Lower lobe of right lung (tissue), 2 donors: ENCODE measurements at regions not wholly inside any gene's neighbourhood (a gene's known extent, or its start where the extent isn't known, plus 50 kb on each side); places are given as distances from the start of the nearest gene placed in this dataset.

Source experiments
- ATAC-seq, 2 donors: fragments of 200-7000 bp; cut with Tn5 transposase; one replicate each; pipeline ENCODE4 v1.9.1; 2020 to 2022; ENCODE audit warnings: mild to moderate bottlenecking in 2 of 2, moderate library complexity in 2 of 2
- DNase-seq: peaks from one replicate; pipeline ENCODE4 v3.0.0-alpha.2; 2020
- H3K27ac ChIP-seq: fragments of 200-600 bp; one replicate; pipeline ENCODE4 v1.8.0; 2022
- H3K27me3 ChIP-seq: fragments of 200-600 bp; one replicate; pipeline ENCODE4 v1.8.0; 2022; ENCODE audit warnings: low read depth
- H3K36me3 ChIP-seq: fragments of 200-600 bp; one replicate; pipeline ENCODE4 v1.8.0; 2022; ENCODE audit warnings: mild to moderate bottlenecking
- H3K4me1 ChIP-seq: fragments of 200-600 bp; one replicate; pipeline ENCODE4 v1.8.0; 2022
- H3K4me3 ChIP-seq: fragments of 200-600 bp; one replicate; pipeline ENCODE4 v1.8.0; 2022; ENCODE audit warnings: mild to moderate bottlenecking
- H3K9me3 ChIP-seq: fragments of 200-600 bp; one replicate; pipeline ENCODE4 v1.8.0; 2022
- intact Hi-C: fragments of 100-400 bp; cut with DNase I; formaldehyde crosslinking; loops from one replicate; pipeline ENCODE4 v1.11.0; 2022
- TF ChIP-seq, protein P1 (sequence below): fragments of 200-600 bp; IDR thresholded peaks from one replicate; pipeline ENCODE4 v1.8.0; 2022; ENCODE audit warnings: antibody characterized with exemption, mild to moderate bottlenecking
- donor health status: DM: no; HTN: yes; CAD: no; lungs with severe emphysema.

DNA sequence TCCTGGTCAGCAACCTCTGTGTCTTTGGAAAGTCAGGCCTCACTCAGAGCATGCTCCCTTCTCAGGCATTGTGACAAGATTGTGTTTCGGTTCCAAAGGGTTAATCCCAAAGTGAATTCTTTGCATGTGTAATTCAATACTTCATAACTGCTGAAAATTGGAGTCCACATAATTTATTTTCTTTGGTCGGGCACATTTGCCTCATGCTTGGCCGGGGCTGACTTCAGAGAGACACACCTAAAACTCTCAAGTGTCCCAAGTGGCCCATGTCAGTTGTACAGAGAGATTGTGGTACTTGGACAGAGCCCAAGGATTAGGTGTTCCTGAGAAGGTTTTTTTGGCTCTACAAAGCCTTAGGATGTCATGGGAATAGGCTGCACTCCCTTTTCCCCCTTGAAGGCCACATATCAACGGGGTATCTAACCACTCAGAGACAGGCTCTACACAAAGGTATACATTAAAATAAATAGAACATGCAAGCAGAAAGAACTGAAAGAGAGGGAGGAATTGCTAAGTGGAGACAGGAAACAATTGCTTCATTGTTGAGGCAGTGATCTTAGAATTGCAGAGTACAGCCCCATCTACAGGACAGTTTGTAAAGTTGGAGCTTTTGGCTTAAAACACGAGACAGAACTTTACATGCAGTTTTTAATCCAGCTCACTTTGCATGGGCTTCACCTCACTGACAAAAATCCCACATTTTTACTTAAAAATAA, 1232.3 kb upstream of the ZEB2 start:
- intact Hi-C loops, result no loop called here
- ATAC-seq, result peak; percentile 89 to 93
- H3K4me1 ChIP-seq, result peaks cover 35% of the 10 kb centered on the region

DNA sequence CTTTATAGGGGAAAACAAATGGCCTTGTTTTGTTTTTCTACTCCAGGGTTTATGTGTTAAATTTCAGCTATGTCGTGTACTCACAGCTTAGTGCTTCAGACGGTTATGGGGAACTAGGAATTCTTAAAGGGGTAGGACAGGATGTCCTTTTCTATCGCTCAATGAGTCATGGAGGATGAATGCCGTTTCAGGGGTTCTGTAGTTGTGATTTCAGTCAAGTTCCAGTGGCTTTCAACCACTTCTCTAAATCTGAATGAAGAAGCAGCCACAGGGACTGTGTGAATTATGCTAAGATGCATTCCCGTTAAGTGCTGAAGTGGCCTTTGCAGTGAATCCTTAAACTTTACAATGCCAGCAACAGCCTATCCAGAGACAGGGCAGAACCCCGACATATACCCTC, 1231.7 kb upstream of the ZEB2 start:
- no peaks in the 10 kb centered on the region for H3K9me3 ChIP-seq
- H3K4me3 ChIP-seq, result no peak overlapping the region
- no peak for DNase-seq
- TF ChIP-seq, protein P1, sequence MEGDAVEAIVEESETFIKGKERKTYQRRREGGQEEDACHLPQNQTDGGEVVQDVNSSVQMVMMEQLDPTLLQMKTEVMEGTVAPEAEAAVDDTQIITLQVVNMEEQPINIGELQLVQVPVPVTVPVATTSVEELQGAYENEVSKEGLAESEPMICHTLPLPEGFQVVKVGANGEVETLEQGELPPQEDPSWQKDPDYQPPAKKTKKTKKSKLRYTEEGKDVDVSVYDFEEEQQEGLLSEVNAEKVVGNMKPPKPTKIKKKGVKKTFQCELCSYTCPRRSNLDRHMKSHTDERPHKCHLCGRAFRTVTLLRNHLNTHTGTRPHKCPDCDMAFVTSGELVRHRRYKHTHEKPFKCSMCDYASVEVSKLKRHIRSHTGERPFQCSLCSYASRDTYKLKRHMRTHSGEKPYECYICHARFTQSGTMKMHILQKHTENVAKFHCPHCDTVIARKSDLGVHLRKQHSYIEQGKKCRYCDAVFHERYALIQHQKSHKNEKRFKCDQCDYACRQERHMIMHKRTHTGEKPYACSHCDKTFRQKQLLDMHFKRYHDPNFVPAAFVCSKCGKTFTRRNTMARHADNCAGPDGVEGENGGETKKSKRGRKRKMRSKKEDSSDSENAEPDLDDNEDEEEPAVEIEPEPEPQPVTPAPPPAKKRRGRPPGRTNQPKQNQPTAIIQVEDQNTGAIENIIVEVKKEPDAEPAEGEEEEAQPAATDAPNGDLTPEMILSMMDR, result no peak
- peak overlapping the region; percentile 26 for H3K27ac ChIP-seq
- peaks cover 35% of the 10 kb centered on the region for H3K4me1 ChIP-seq
- intact Hi-C loops, result no loop called here
- ATAC-seq, result peak; percentile 85 to 87
- H3K27me3 ChIP-seq, result no peaks in the 10 kb centered on the region
- H3K36me3 ChIP-seq, result no peaks in the 10 kb centered on the region

More for the DNA sequence above, 1232.3 kb upstream of the ZEB2 start:
- TF ChIP-seq, protein P1, result peak; percentile 68
- Histone ChIP-seq H3K27ac (peak overlapping the region; percentile 26), H3K27me3 (no peaks in the 10 kb centered on the region), H3K9me3 (no peaks in the 10 kb centered on the region), H3K4me3 (no peak overlapping the region), H3K36me3 (no peaks in the 10 kb centered on the region)
- peak; percentile 47 for DNase-seq

DNA sequence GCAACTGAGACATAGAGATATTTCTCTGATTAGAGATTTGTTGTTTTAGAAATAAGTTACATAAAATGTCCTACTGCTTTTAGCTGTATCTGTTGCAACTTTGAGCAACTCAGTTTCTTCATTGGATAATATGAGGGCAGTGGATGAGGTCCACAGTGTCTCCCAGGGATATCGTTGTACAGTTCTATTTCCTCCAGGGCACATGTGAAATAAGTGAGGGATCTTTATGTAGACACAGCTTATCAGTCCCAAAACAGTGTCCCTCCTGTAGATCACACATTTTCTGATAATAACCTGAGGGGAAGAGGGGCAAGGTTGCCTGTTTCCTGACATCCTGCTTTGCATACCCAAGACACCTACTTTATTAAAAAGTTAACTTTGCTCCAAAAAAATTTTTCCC, 1231.2 kb upstream of the ZEB2 start:
- TF ChIP-seq, protein P1, result no peak
- Histone ChIP-seq H3K9me3 (no peaks in the 10 kb centered on the region), H3K4me1 (peaks cover 35% of the 10 kb centered on the region), H3K36me3 (no peaks in the 10 kb centered on the region), H3K4me3 (no peak overlapping the region), H3K27ac (peak overlapping the region; percentile 26), H3K27me3 (no peaks in the 10 kb centered on the region)
- DNase-seq, result no peak
- intact Hi-C loops, result no loop called here
- ATAC-seq, result no peak

DNA sequence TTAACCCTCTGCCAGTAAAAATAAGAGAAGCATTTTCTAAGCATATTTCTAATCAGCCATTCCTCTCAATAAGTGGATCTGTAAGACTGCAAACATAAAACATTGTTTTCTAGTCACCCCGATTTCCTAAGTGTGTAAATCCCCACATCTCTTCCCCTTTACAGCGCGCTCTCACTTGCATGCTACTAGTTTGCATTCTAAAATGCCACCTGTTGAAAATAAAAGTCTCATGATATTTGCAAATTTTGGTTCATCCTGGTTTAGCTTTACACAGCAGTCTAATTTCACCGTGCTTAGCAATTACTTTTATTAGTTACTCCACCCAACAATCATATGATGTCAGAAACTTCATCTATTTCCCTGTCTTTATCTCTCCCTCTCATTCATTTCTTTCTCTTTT, 1230.7 kb upstream of the ZEB2 start:
- no peak overlapping the region for H3K27ac ChIP-seq
- intact Hi-C loops, result no loop called here

DNA sequence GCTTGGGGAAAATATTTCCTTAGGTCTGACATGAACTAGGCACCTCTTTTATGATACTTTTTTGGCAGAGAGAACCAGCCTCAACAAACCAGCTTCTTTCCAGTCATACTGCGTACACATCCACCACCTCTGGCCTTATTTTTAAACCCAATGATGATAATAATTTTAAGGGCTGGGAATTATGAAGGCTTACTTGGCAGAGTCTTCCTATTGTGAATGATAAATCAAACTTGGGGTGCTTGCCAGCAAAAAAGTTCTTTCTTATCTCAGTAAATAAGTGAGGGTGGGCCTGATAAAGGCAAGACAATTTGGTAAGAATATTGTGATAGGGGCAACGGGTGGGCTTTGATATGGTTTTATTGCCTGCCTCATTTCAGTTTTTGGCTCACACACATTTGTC, 1230.2 kb upstream of the ZEB2 start:
- Histone ChIP-seq H3K4me3 (no peak overlapping the region), H3K27ac (no peak overlapping the region), H3K36me3 (no peaks in the 10 kb centered on the region), H3K9me3 (no peaks in the 10 kb centered on the region), H3K4me1 (peaks cover 35% of the 10 kb centered on the region), H3K27me3 (no peaks in the 10 kb centered on the region)
- intact Hi-C loops, result no loop called here
- DNase-seq (no peak), ATAC-seq (no peak)
- TF ChIP-seq, protein P1, result no peak

More for the DNA sequence above, 1230.7 kb upstream of the ZEB2 start:
- DNase-seq (no peak), ATAC-seq (no peak)
- H3K36me3 ChIP-seq, result no peaks in the 10 kb centered on the region
- H3K27me3 ChIP-seq, result no peaks in the 10 kb centered on the region
- H3K4me3 ChIP-seq, result no peak overlapping the region
- TF ChIP-seq, protein P1, result no peak
- no peaks in the 10 kb centered on the region for H3K9me3 ChIP-seq
- peaks cover 35% of the 10 kb centered on the region for H3K4me1 ChIP-seq
